GM19328 (cell line): ENCODE measurements at regions not wholly inside any gene's neighbourhood (a gene's known extent, or its start where the extent isn't known, plus 50 kb on each side); places are given as distances from the start of the nearest gene placed in this dataset.
"Not testable (repeated sequence)": the region's sequence is repeated elsewhere in the genome, so short reads cannot be mapped to it uniquely, and the experiment has no call there.

ENCODE experiments used
- ATAC-seq: cut with Tn5 transposase; IDR thresholded peaks from one replicate; pipeline ENCODE4 v1.9.1; 2021; ENCODE audit warnings: mild to moderate bottlenecking, moderate library complexity; ENCODE audit not compliant: unreplicated experiment

- no peak for ATAC-seq
These were observed 348.9 kb upstream of the NCAM1 start for GRCh38 chr11:112612250-112612849.

GRCh38 chr11:112613051-112613972 lies 347.9 kb upstream of the NCAM1 start:
- no peak for ATAC-seq

GRCh38 chr11:112614605-112615004 lies 346.6 kb upstream of the NCAM1 start:
- no peak for ATAC-seq

- ATAC-seq, result no peak
These were observed 346.0 kb upstream of the NCAM1 start for GRCh38 chr11:112615238-112615637.

- no peak for ATAC-seq
These were observed 345.3 kb upstream of the NCAM1 start for GRCh38 chr11:112615891-112616290.

- no peak for ATAC-seq
These were observed 344.7 kb upstream of the NCAM1 start for GRCh38 chr11:112616327-112617097.

GRCh38 chr11:112617098-112617425 lies 344.2 kb upstream of the NCAM1 start:
- no peak for ATAC-seq

- no peak for ATAC-seq
These were observed 343.0 kb upstream of the NCAM1 start for GRCh38 chr11:112617977-112618826.

GRCh38 chr11:112619106-112619505 lies 342.1 kb upstream of the NCAM1 start:
- no peak for ATAC-seq

GRCh38 chr11:112620621-112621394 lies 340.4 kb upstream of the NCAM1 start:
- no peak for ATAC-seq

GRCh38 chr11:112623057-112623456 lies 338.2 kb upstream of the NCAM1 start:
- no peak for ATAC-seq

- ATAC-seq, result no peak
These were observed 336.8 kb upstream of the NCAM1 start for GRCh38 chr11:112624431-112624830.

GRCh38 chr11:112624971-112625370 lies 336.2 kb upstream of the NCAM1 start:
- ATAC-seq, result not testable (repeated sequence)

- no peak for ATAC-seq
These were observed 335.4 kb upstream of the NCAM1 start for GRCh38 chr11:112625814-112626213.

- no peak for ATAC-seq
These were observed 334.5 kb upstream of the NCAM1 start for GRCh38 chr11:112626731-112627130.

GRCh38 chr11:112627588-112628045 lies 333.6 kb upstream of the NCAM1 start:
- no peak for ATAC-seq

GRCh38 chr11:112628676-112629075 lies 332.5 kb upstream of the NCAM1 start:
- ATAC-seq, result no peak

GRCh38 chr11:112630496-112630895 lies 330.7 kb upstream of the NCAM1 start:
- no peak for ATAC-seq

- ATAC-seq, result no peak
These were observed 329.9 kb upstream of the NCAM1 start for GRCh38 chr11:112631333-112631732.
